Sigmoid colon (tissue), 6 donors: ENCODE measurements at regions not wholly inside any gene's neighbourhood (a gene's known extent, or its start where the extent isn't known, plus 50 kb on each side); places are given as distances from the start of the nearest gene placed in this dataset.

Source experiments
- DNase-seq: peaks from one replicate; pipeline ENCODE4 v3.0.0-alpha.2; 2019
- H3K27ac ChIP-seq, 4 donors: fragments of 200-600 bp; sonication (generic); one replicate each; pipeline ENCODE4 v1.5.1; 2016 to 2019; ENCODE audit warnings: mild to moderate bottlenecking in 1 of 4
- H3K27me3 ChIP-seq, 3 donors: fragments of 200-600 bp; sonication (generic); one replicate each; pipeline ENCODE4 v1.5.1; 2019; ENCODE audit warnings: mild to moderate bottlenecking in 1 of 3
- H3K36me3 ChIP-seq, 4 donors: fragments of 200-600 bp; sonication (generic); one replicate each; pipeline ENCODE4 v1.5.1; 2016 to 2019
- H3K4me1 ChIP-seq, 4 donors: fragments of 200-600 bp; sonication (generic); one replicate each; pipeline ENCODE4 v1.5.1; 2017 to 2019
- H3K4me3 ChIP-seq, 4 donors: fragments of 200-600 bp; sonication (generic); one replicate each; pipeline ENCODE4 v1.5.1; 2017 to 2019; ENCODE audit warnings: mild to moderate bottlenecking in 2 of 4, moderate library complexity in 1 of 4
- H3K9me3 ChIP-seq, 4 donors: fragments of 200-600 bp in 3 of 4; sonication (generic) in 3 of 4; one replicate each; pipeline versions ENCODE4 v1.5.1 to v1.6.1; 2013 to 2019
- CTCF ChIP-seq, 4 experiments: fragments of 450-650 bp in 3 of 4; fragments of 200-600 bp in 1 of 4; IDR thresholded peaks; one replicate each; pipeline ENCODE4 v1.5.1; 2016 to 2019; ENCODE audit warnings: antibody characterized with exemption in 4 of 4, mild to moderate bottlenecking in 3 of 4, moderate library complexity in 2 of 4
- EP300 ChIP-seq, 4 donors: sonication (generic); formaldehyde crosslinking; IDR thresholded peaks; one replicate each; pipeline ENCODE4 v1.6.1; 2017; ENCODE audit warnings: antibody characterized with exemption in 4 of 4
- POLR2A ChIP-seq, 2 donors: fragments of 450-650 bp; IDR thresholded peaks; one replicate each; pipeline ENCODE4 v1.6.1; 2016; ENCODE audit warnings: antibody characterized with exemption in 2 of 2, mild to moderate bottlenecking in 2 of 2, moderate library complexity in 2 of 2
- POLR2AphosphoS5 ChIP-seq, 4 donors: sonication (generic); formaldehyde crosslinking; IDR thresholded peaks; one replicate each; pipeline ENCODE4 v1.6.1; 2017; ENCODE audit warnings: antibody characterized with exemption in 4 of 4
- WGBS, 2 donors: extraction: QIAGEN DNeasy Blood & Tissue Kit; methylation state at CpG; one replicate each; pipeline ENCODE4 v1.1.7; 2013; 5-methylcytosine and 5-hydroxymethylcytosine counted together
- intact Hi-C: fragments of 100-400 bp; cut with DNase I; formaldehyde crosslinking; loops from one replicate; pipeline ENCODE4 v1.15.1; 2023
- donor health status: healthy with polysubstance abuse.
- donor health status: healthy.

- Histone ChIP-seq H3K36me3 (no peaks in the 10 kb centered on the region), H3K4me3 (no peak overlapping the region)
- no peak for TF ChIP-seq POLR2AphosphoS5 (IDR thresholded peaks at IDR 0.05)
- no peak for TF ChIP-seq EP300 (IDR thresholded peaks at IDR 0.05)
- TF ChIP-seq CTCF (IDR thresholded peaks at IDR 0.05): no peak
- TF ChIP-seq POLR2A (IDR thresholded peaks at IDR 0.05): no peak
Measured at GRCh38 chr13:63409791-63410351, 1994.2 kb upstream of the PCDH20 start.

DNA sequence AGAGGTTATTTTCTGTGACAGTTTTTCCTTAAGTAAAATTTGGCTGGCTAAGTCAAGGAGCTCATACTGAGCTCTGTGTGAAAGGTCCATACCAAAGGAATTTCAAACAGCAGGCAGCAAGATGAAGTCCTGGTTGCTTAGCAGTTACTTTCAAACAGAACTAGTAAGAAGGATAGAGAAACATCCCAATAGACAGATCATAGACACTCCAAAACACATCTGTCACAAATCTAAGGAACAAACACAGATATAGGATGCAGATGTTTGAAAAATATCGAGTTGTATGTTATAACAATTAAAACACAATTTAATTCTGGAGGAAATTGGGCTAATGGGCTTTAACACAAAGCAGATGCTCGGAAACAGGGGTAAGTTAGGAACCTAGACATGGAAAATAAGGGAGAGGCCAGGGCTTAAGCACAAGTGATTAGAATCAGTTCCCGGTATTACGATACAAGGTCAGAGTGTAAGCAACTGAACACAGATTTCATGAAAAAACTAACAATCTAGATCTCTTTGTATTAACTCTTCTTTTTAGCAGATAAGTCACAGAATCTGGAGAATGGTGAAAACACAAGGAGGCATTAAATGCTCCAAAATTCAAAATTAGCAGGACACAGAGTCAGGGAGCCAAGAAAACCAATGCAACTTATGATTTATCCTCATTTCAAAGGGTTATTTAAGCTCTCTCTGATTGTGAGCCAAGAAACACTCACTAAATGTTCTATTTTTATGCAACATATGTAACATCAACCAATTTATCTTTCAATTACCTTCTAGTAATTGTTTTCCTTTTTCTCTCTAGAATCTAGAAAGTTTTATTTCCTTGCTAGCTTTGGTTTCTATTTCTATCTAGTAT, 1992.9 kb upstream of the PCDH20 start:
- no peak overlapping the region for H3K4me3 ChIP-seq
- no peaks in the 10 kb centered on the region for H3K36me3 ChIP-seq
- TF ChIP-seq POLR2A (IDR thresholded peaks at IDR 0.05) (no peak), EP300 (IDR thresholded peaks at IDR 0.05) (no peak), POLR2AphosphoS5 (IDR thresholded peaks at IDR 0.05) (no peak), CTCF (IDR thresholded peaks at IDR 0.05) (no peak)
- intact Hi-C loops: no loop called here
- H3K9me3 ChIP-seq: no peaks in the 10 kb centered on the region
- WGBS, 2 donors: 58 to 59% methylated on average over 4 of the region's 4 CpGs
- no peak overlapping the region for H3K27ac ChIP-seq
- no peak for DNase-seq
- H3K4me1 ChIP-seq: peaks cover 0 to 18% (median 9%) of the 10 kb centered on the region in 4 donors
- H3K27me3 ChIP-seq: no peaks in the 10 kb centered on the region

More at GRCh38 chr13:63409791-63410351, 1994.2 kb upstream of the PCDH20 start:
- intact Hi-C loops: no loop called here
- peaks cover 0 to 18% (median 9%) of the 10 kb centered on the region in 4 donors for H3K4me1 ChIP-seq
- DNase-seq: no peak
- H3K27me3 ChIP-seq: no peaks in the 10 kb centered on the region
- H3K27ac ChIP-seq: no peak overlapping the region
- 60 to 69% methylated on average over 7 of the region's 7 CpGs for WGBS, 2 donors
- no peaks in the 10 kb centered on the region for H3K9me3 ChIP-seq

GRCh38 chr13:63403733-63404132, 1988.1 kb upstream of the PCDH20 start:
- intact Hi-C loops: no loop called here
- no peak for DNase-seq
- Histone ChIP-seq H3K4me1 (peaks cover 0 to 9% (median 6%) of the 10 kb centered on the region in 4 donors), H3K4me3 (no peak overlapping the region), H3K9me3 (no peaks in the 10 kb centered on the region), H3K36me3 (no peaks in the 10 kb centered on the region), H3K27ac (no peak overlapping the region), H3K27me3 (no peaks in the 10 kb centered on the region)
- TF ChIP-seq CTCF (IDR thresholded peaks at IDR 0.05): no peak
- TF ChIP-seq POLR2A (IDR thresholded peaks at IDR 0.05): no peak
- TF ChIP-seq POLR2AphosphoS5 (IDR thresholded peaks at IDR 0.05): no peak
- no peak for TF ChIP-seq EP300 (IDR thresholded peaks at IDR 0.05)

GRCh38 chr13:63396746-63397145, 1981.1 kb upstream of the PCDH20 start:
- 81 to 94% methylated on average over 9 of the region's 9 CpGs for WGBS, 2 donors
- DNase-seq: no peak

More at GRCh38 chr13:63396746-63397145, 1981.1 kb upstream of the PCDH20 start:
- Histone ChIP-seq H3K4me1 (no peaks in the 10 kb centered on the region), H3K4me3 (no peak overlapping the region), H3K9me3 (no peaks in the 10 kb centered on the region), H3K27me3 (no peaks in the 10 kb centered on the region), H3K27ac (no peak overlapping the region), H3K36me3 (no peaks in the 10 kb centered on the region)
- intact Hi-C loops: no loop called here
- TF ChIP-seq POLR2A (IDR thresholded peaks at IDR 0.05) (no peak), EP300 (IDR thresholded peaks at IDR 0.05) (no peak), CTCF (IDR thresholded peaks at IDR 0.05) (no peak), POLR2AphosphoS5 (IDR thresholded peaks at IDR 0.05) (no peak)
